ENCODE measurements at regions not wholly inside any gene's neighbourhood (a gene's known extent, or its start where the extent isn't known, plus 50 kb on each side); places are given as distances from the start of the nearest gene placed in this dataset.
"Not testable (repeated sequence)": the region's sequence is repeated elsewhere in the genome, so short reads cannot be mapped to it uniquely, and the experiment has no call there.

GRCh38 chr16:24653725-24654124, 75.7 kb upstream of the TNRC6A start:
- Histone ChIP-seq H3F3A (replicated peaks; ENCODE audit: low read depth) (no peaks in the 10 kb centered on the region), H3K27ac (ENCODE audit: low read depth) (no peak overlapping the region), H2AFZ (no peak overlapping the region), H3K4me1 (ENCODE audit: insufficient read depth) (peaks cover 11% of the 10 kb centered on the region; the same call in 1 of the 2 replicates), H3K4me3 (no peak overlapping the region), H3K36me3 (ENCODE audit: insufficient read depth) (no peaks in the 10 kb centered on the region), H4K20me1 (replicated peaks; ENCODE audit: insufficient read depth) (no peaks in the 10 kb centered on the region), H3K79me2 (replicated peaks; ENCODE audit: insufficient read depth) (no peaks in the 10 kb centered on the region), H3K9me2 (ENCODE audit: insufficient read depth) (no peaks in the 10 kb centered on the region), H3K4me2 (no peak overlapping the region), H3K27me3 (ENCODE audit: insufficient read depth) (no peaks in the 10 kb centered on the region)
- no peak overlapping the region for H3K27ac Mint-ChIP-seq
- ATAC-seq (no peak), DNase-seq (ENCODE audit: low spot score) (no peak)
- H3K36me3 Mint-ChIP-seq (ENCODE audit: low read depth), result no peaks in the 10 kb centered on the region
- no peaks in the 10 kb centered on the region for H3K9me3 Mint-ChIP-seq
- H3K27me3 Mint-ChIP-seq (ENCODE audit: insufficient read depth, low read depth, poor library complexity), result peaks cover 4% of the 10 kb centered on the region
- H3K4me3 Mint-ChIP-seq, result no peak overlapping the region
- peaks cover 5% of the 10 kb centered on the region; the same call in 2 of the 3 replicates for H3K4me1 Mint-ChIP-seq
- TF ChIP-seq ZNF462 (CRISPR knock-in tag; IDR thresholded peaks at IDR 0.05) (no peak), NANOG (IDR thresholded peaks at IDR 0.05; ENCODE audit: borderline replicate concordance) (no peak)
- TF ChIP-seq, protein P1, sequence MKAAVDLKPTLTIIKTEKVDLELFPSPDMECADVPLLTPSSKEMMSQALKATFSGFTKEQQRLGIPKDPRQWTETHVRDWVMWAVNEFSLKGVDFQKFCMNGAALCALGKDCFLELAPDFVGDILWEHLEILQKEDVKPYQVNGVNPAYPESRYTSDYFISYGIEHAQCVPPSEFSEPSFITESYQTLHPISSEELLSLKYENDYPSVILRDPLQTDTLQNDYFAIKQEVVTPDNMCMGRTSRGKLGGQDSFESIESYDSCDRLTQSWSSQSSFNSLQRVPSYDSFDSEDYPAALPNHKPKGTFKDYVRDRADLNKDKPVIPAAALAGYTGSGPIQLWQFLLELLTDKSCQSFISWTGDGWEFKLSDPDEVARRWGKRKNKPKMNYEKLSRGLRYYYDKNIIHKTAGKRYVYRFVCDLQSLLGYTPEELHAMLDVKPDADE (IDR thresholded peaks at IDR 0.05), result no peak

- not testable (repeated sequence) for H3K4me1 Mint-ChIP-seq; H2AFZ ChIP-seq; H3K9me2 ChIP-seq (ENCODE audit: insufficient read depth); DNase-seq (ENCODE audit: low spot score); H3K27ac ChIP-seq (ENCODE audit: low read depth); H3K27me3 Mint-ChIP-seq (ENCODE audit: insufficient read depth, low read depth, poor library complexity); H3K4me3 Mint-ChIP-seq; H3K36me3 Mint-ChIP-seq (ENCODE audit: low read depth); H3F3A ChIP-seq (replicated peaks; ENCODE audit: low read depth); H3K79me2 ChIP-seq (replicated peaks; ENCODE audit: insufficient read depth); H4K20me1 ChIP-seq (replicated peaks; ENCODE audit: insufficient read depth); H3K9me3 Mint-ChIP-seq; ATAC-seq; H3K4me2 ChIP-seq; H3K27ac Mint-ChIP-seq; H3K27me3 ChIP-seq (ENCODE audit: insufficient read depth); H3K4me1 ChIP-seq (ENCODE audit: insufficient read depth); H3K4me3 ChIP-seq; H3K36me3 ChIP-seq (ENCODE audit: insufficient read depth)
Measured at GRCh38 chr16:24665942-24666341, 63.5 kb upstream of the TNRC6A start.
